Lower lobe of right lung (tissue), 2 donors: ENCODE measurements at regions not wholly inside any gene's neighbourhood (a gene's known extent, or its start where the extent isn't known, plus 50 kb on each side); places are given as distances from the start of the nearest gene placed in this dataset.

Experiments
- ATAC-seq, 2 donors: fragments of 200-7000 bp; cut with Tn5 transposase; one replicate each; pipeline ENCODE4 v1.9.1; 2020 to 2022; ENCODE audit warnings: mild to moderate bottlenecking in 2 of 2, moderate library complexity in 2 of 2
- DNase-seq: peaks from one replicate; pipeline ENCODE4 v3.0.0-alpha.2; 2020
- H3K27ac ChIP-seq: fragments of 200-600 bp; one replicate; pipeline ENCODE4 v1.8.0; 2022
- H3K27me3 ChIP-seq: fragments of 200-600 bp; one replicate; pipeline ENCODE4 v1.8.0; 2022; ENCODE audit warnings: low read depth
- H3K36me3 ChIP-seq: fragments of 200-600 bp; one replicate; pipeline ENCODE4 v1.8.0; 2022; ENCODE audit warnings: mild to moderate bottlenecking
- H3K4me1 ChIP-seq: fragments of 200-600 bp; one replicate; pipeline ENCODE4 v1.8.0; 2022
- H3K4me3 ChIP-seq: fragments of 200-600 bp; one replicate; pipeline ENCODE4 v1.8.0; 2022; ENCODE audit warnings: mild to moderate bottlenecking
- H3K9me3 ChIP-seq: fragments of 200-600 bp; one replicate; pipeline ENCODE4 v1.8.0; 2022
- CTCF ChIP-seq: fragments of 200-600 bp; IDR thresholded peaks from one replicate; pipeline ENCODE4 v1.8.0; 2022; ENCODE audit warnings: antibody characterized with exemption, mild to moderate bottlenecking
- intact Hi-C: fragments of 100-400 bp; cut with DNase I; formaldehyde crosslinking; loops from one replicate; pipeline ENCODE4 v1.11.0; 2022
- donor health status: DM: no; HTN: yes; CAD: no; lungs with severe emphysema.

GRCh38 chrX:80293354-80293753 lies 126.9 kb upstream of the TENT5D start:
- Histone ChIP-seq H3K36me3 (no peaks in the 10 kb centered on the region), H3K27ac (no peak overlapping the region), H3K9me3 (no peaks in the 10 kb centered on the region), H3K4me3 (no peak overlapping the region), H3K27me3 (no peaks in the 10 kb centered on the region), H3K4me1 (no peaks in the 10 kb centered on the region)
- TF ChIP-seq CTCF: no peak
- ATAC-seq: no peak
- intact Hi-C loops: no loop called here
- no peak for DNase-seq

GRCh38 chrX:80306007-80306406 lies 114.2 kb upstream of the TENT5D start:
- Histone ChIP-seq H3K27ac (no peak overlapping the region), H3K27me3 (no peaks in the 10 kb centered on the region), H3K4me3 (no peak overlapping the region), H3K9me3 (no peaks in the 10 kb centered on the region), H3K36me3 (no peaks in the 10 kb centered on the region), H3K4me1 (no peaks in the 10 kb centered on the region)
- intact Hi-C loops: no loop called here
- TF ChIP-seq CTCF: no peak
- ATAC-seq (no peak), DNase-seq (no peak)

- no peaks in the 10 kb centered on the region for H3K27me3 ChIP-seq
- no peak for DNase-seq
- TF ChIP-seq CTCF: no peak
- H3K9me3 ChIP-seq: no peaks in the 10 kb centered on the region
- intact Hi-C loops: no loop called here
- H3K36me3 ChIP-seq: no peaks in the 10 kb centered on the region
- no peak for ATAC-seq
- H3K4me1 ChIP-seq: no peaks in the 10 kb centered on the region
- H3K27ac ChIP-seq: no peak overlapping the region
- no peak overlapping the region for H3K4me3 ChIP-seq
These were observed 107.8 kb upstream of the TENT5D start for GRCh38 chrX:80312448-80312847.

- no peaks in the 10 kb centered on the region for H3K4me1 ChIP-seq
- intact Hi-C loops: no loop called here
- no peak for ATAC-seq
These were observed 103.7 kb upstream of the TENT5D start for GRCh38 chrX:80316526-80316925.

GRCh38 chrX:80317646-80318045 lies 102.6 kb upstream of the TENT5D start:
- H3K4me3 ChIP-seq: no peak overlapping the region
- H3K27ac ChIP-seq: no peak overlapping the region
- TF ChIP-seq CTCF: no peak
- H3K27me3 ChIP-seq: no peaks in the 10 kb centered on the region
- ATAC-seq (no peak), DNase-seq (no peak)
- no peaks in the 10 kb centered on the region for H3K4me1 ChIP-seq
- H3K9me3 ChIP-seq: no peaks in the 10 kb centered on the region
- intact Hi-C loops: no loop called here
- no peaks in the 10 kb centered on the region for H3K36me3 ChIP-seq

More at GRCh38 chrX:80316526-80316925, 103.7 kb upstream of the TENT5D start:
- no peaks in the 10 kb centered on the region for H3K27me3 ChIP-seq
- no peaks in the 10 kb centered on the region for H3K36me3 ChIP-seq
- no peak overlapping the region for H3K4me3 ChIP-seq
- H3K27ac ChIP-seq: no peak overlapping the region
- DNase-seq: no peak
- no peak for TF ChIP-seq CTCF
- H3K9me3 ChIP-seq: no peaks in the 10 kb centered on the region

GRCh38 chrX:80331285-80331684 lies 89.0 kb upstream of the TENT5D start:
- Histone ChIP-seq H3K4me1 (no peaks in the 10 kb centered on the region), H3K4me3 (no peak overlapping the region), H3K27ac (no peak overlapping the region), H3K27me3 (no peaks in the 10 kb centered on the region), H3K36me3 (no peaks in the 10 kb centered on the region), H3K9me3 (no peaks in the 10 kb centered on the region)
- intact Hi-C loops: no loop called here
- TF ChIP-seq CTCF: no peak
- ATAC-seq (no peak), DNase-seq (no peak)
